IPS-20b (cell line): ENCODE measurements at regions not wholly inside any gene's neighbourhood (a gene's known extent, or its start where the extent isn't known, plus 50 kb on each side); places are given as distances from the start of the nearest gene placed in this dataset.
"Not testable (repeated sequence)": the region's sequence is repeated elsewhere in the genome, so short reads cannot be mapped to it uniquely, and the experiment has no call there.

Experiments
- H3K27ac ChIP-seq: one replicate; pipeline ENCODE4 v1.5.1; 2013; ENCODE audit warnings: low read length
- H3K27me3 ChIP-seq: 2 replicates; pipeline ENCODE4 v1.6.1; 2013; ENCODE audit warnings: mild to moderate bottlenecking, low read length, inconsistent platforms; ENCODE audit not compliant: insufficient read depth
- H3K36me3 ChIP-seq: 2 replicates; pipeline ENCODE4 v1.6.1; 2013; ENCODE audit warnings: low read depth, mild to moderate bottlenecking, inconsistent platforms, low read length, moderate library complexity; ENCODE audit not compliant: insufficient read depth
- H3K4me1 ChIP-seq: 2 replicates; pipeline ENCODE4 v1.6.1; 2013; ENCODE audit warnings: mild to moderate bottlenecking, control low read depth, inconsistent platforms, low read length, moderate library complexity; ENCODE audit not compliant: insufficient read depth
- H3K4me3 ChIP-seq: 2 replicates; pipeline ENCODE4 v1.5.1; 2013; ENCODE audit warnings: mild to moderate bottlenecking, low read length, inconsistent platforms
- H3K9ac ChIP-seq: 2 replicates; pipeline ENCODE4 v1.6.1; 2013; ENCODE audit warnings: low read depth, mild to moderate bottlenecking, inconsistent platforms, low read length, moderate library complexity
- H3K9me3 ChIP-seq: 2 replicates; pipeline ENCODE4 v1.6.1; 2013; ENCODE audit warnings: mild to moderate bottlenecking, low read depth, low read length, inconsistent platforms; ENCODE audit not compliant: insufficient read depth

GRCh38 chr6:164370773-164371172 is 938.6 kb downstream of the C6orf118 start:
- Histone ChIP-seq H3K4me1 (no peaks in the 10 kb centered on the region), H3K27ac (no peak overlapping the region), H3K9me3 (no peaks in the 10 kb centered on the region), H3K4me3 (no peak overlapping the region), H3K36me3 (no peaks in the 10 kb centered on the region), H3K9ac (no peak overlapping the region), H3K27me3 (no peaks in the 10 kb centered on the region)

DNA sequence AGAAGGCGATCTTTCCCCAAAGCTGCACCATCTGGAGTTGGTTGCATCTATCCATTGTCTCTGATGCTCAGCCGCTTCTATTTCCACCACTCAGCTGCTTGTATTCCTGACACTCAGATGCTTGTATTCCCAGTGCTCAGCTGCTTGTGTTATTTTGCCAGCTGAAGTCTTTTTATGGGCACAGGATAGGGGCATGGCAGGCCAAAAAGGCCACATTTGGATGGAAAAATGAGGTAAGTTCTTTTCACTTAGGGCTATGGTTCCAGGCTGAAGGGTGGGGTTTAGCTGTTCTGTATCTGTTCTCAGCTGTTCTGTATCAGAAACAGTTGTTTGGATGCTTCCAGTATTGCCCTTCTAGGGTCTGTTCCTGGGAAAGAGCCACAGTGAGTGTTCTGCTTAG is 944.9 kb downstream of the QKI start:
- Histone ChIP-seq H3K9me3 (peaks cover 14% of the 10 kb centered on the region), H3K4me3 (no peak overlapping the region), H3K9ac (no peak overlapping the region), H3K27me3 (no peaks in the 10 kb centered on the region), H3K36me3 (no peaks in the 10 kb centered on the region), H3K4me1 (peaks cover 7% of the 10 kb centered on the region; the same call in 1 of the 2 replicates), H3K27ac (no peak overlapping the region)

DNA sequence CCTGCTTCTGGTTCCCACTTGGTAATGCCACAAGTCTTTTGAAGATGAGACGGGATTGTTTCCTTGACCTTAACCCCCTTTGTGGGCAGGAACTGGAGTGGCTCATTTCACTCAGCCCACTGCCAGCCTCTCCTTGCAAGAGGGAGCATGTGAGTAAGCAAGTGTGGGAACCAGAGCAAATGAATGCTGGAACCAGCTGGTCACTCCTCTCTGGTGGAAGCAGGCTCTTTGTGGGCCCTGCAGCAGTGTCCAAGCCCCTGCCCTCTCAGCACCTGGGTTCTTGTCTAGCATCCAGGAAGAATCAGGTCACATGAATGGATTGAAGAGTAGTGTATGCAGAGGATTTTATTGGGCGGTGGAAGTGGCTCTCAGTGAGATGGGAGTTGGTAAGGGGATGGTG is 944.5 kb downstream of the QKI start:
- Histone ChIP-seq H3K4me1 (peaks cover 7% of the 10 kb centered on the region; the same call in 1 of the 2 replicates), H3K27ac (no peak overlapping the region), H3K9me3 (peaks cover 14% of the 10 kb centered on the region)

DNA sequence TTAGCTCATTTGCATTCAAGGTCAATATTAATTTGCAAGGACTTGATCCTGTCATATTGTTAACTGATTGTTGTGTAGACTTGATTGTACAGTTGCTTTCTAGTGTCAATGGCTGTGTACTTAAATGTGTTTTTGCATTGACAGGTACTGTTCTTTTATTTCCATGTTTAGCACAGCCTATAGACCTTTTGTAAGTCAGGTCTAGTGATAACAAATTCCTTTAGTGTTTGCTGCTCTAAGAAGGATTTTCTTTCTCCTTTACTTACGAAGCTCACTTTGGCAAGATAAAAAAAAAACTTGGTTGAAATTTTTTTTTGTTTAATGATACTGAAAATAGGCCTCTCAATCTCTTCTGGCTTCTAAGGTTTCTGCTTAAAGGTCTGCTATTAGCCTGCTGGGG is 942.3 kb downstream of the QKI start:
- Histone ChIP-seq H3K36me3 (no peaks in the 10 kb centered on the region), H3K4me1 (peaks cover 7% of the 10 kb centered on the region; the same call in 1 of the 2 replicates), H3K9me3 (peaks cover 14% of the 10 kb centered on the region), H3K4me3 (no peak overlapping the region), H3K9ac (no peak overlapping the region), H3K27ac (no peak overlapping the region), H3K27me3 (no peaks in the 10 kb centered on the region)

More for the DNA sequence above, 944.5 kb downstream of the QKI start:
- Histone ChIP-seq H3K9ac (no peak overlapping the region), H3K27me3 (no peaks in the 10 kb centered on the region), H3K36me3 (no peaks in the 10 kb centered on the region), H3K4me3 (no peak overlapping the region)

- Histone ChIP-seq H3K27me3 (no peaks in the 10 kb centered on the region), H3K4me3 (no peak overlapping the region), H3K27ac (no peak overlapping the region), H3K9ac (no peak overlapping the region), H3K36me3 (no peaks in the 10 kb centered on the region), H3K4me1 (peaks cover 16% of the 10 kb centered on the region; the same call in 1 of the 2 replicates), H3K9me3 (0 out of 2 replicates have a peak, but pooled peaks cover 3% of the 10 kb centered on the region)
These were observed 932.9 kb downstream of the QKI start for GRCh38 chr6:164347455-164347854.

DNA sequence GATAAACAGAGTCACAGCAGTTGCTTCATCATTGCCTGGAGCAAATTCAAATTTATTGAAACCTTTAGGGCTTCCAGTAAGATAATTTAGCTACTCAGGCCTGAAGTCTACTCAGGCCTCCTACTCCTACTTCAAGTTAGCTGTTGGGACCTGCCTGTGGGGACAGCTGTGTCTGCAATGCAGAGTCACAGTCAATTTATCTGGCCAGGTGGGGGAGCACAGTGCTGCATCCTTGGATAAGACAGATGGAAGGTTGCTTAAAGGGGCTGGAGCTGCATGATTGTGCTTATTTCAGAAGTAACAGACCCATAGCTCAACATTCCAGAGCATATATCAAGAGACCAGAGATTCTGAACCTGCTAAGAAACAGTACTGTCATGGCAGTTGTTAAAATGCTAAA is 932.1 kb downstream of the QKI start:
- H3K36me3 ChIP-seq = no peaks in the 10 kb centered on the region
- H3K9ac ChIP-seq = no peak overlapping the region; the same call in 1 of the 2 replicates
- peaks cover 16% of the 10 kb centered on the region; the same call in 1 of the 2 replicates for H3K4me1 ChIP-seq
- no peak overlapping the region for H3K4me3 ChIP-seq
- no peaks in the 10 kb centered on the region for H3K27me3 ChIP-seq
- peak overlapping the region; percentile 11 for H3K27ac ChIP-seq
- H3K9me3 ChIP-seq = 0 out of 2 replicates have a peak, but pooled peaks cover 3% of the 10 kb centered on the region

- peak overlapping the region; percentile 40; the same call in 1 of the 2 replicates for H3K4me3 ChIP-seq
- peak overlapping the region; percentile 66 for H3K27ac ChIP-seq
These were observed 931.4 kb downstream of the QKI start for GRCh38 chr6:164345806-164346496.

GRCh38 chr6:164345327-164345726 is 930.8 kb downstream of the QKI start:
- no peaks in the 10 kb centered on the region for H3K36me3 ChIP-seq
- peak overlapping the region; percentile 70 for H3K9ac ChIP-seq
- H3K4me3 ChIP-seq = peak overlapping the region; percentile 40; the same call in 1 of the 2 replicates
- no peaks in the 10 kb centered on the region for H3K27me3 ChIP-seq
- peaks cover 16% of the 10 kb centered on the region; the same call in 1 of the 2 replicates for H3K4me1 ChIP-seq
- H3K9me3 ChIP-seq = 0 out of 2 replicates have a peak, but pooled peaks cover 3% of the 10 kb centered on the region
- peak overlapping the region; percentile 66 for H3K27ac ChIP-seq

More at GRCh38 chr6:164345806-164346496, 931.4 kb downstream of the QKI start:
- H3K4me1 ChIP-seq = peaks cover 16% of the 10 kb centered on the region; the same call in 1 of the 2 replicates
- no peaks in the 10 kb centered on the region for H3K27me3 ChIP-seq
- 0 out of 2 replicates have a peak, but pooled peaks cover 3% of the 10 kb centered on the region for H3K9me3 ChIP-seq
- H3K9ac ChIP-seq = peak overlapping the region; percentile 70; the same call in 1 of the 2 replicates
- H3K36me3 ChIP-seq = no peaks in the 10 kb centered on the region

DNA sequence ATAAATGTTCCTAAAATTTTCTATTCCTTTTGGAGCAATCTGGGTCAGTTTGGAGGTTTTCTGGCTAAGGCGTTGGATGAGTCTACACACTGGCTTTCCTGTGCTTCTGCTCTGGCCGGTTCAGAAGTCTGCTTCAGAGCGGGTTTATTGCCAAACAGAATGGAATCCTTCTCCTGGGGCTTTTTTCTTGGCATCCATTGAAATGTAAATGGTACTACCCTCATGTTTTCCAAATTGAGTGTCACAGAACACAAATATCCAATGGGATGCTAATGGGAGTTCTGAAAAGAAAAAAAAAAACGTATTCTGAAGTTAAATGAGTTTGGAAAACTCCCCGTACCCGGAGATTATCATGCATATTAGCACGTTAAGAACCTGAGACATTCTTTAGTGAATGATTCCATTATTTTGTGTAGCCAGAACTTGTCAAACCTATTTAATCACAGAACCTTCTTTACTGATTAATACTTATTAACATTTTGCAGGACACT is 930.3 kb downstream of the QKI start:
- 0 out of 2 replicates have a peak, but pooled peaks cover 3% of the 10 kb centered on the region for H3K9me3 ChIP-seq
- H3K27ac ChIP-seq = peak overlapping the region; percentile 66
- no peaks in the 10 kb centered on the region for H3K36me3 ChIP-seq
- H3K4me1 ChIP-seq = peaks cover 16% of the 10 kb centered on the region; the same call in 1 of the 2 replicates
- H3K9ac ChIP-seq = peak overlapping the region; percentile 70
- H3K27me3 ChIP-seq = no peaks in the 10 kb centered on the region
- H3K4me3 ChIP-seq = peak overlapping the region; percentile 40; the same call in 1 of the 2 replicates

- H3K4me1 ChIP-seq, H3K9me3 ChIP-seq, H3K36me3 ChIP-seq, H3K4me3 ChIP-seq, H3K9ac ChIP-seq, H3K27me3 ChIP-seq, H3K27ac ChIP-seq: not testable (repeated sequence)
These were observed 924.9 kb downstream of the QKI start for GRCh38 chr6:164339442-164339841.

DNA sequence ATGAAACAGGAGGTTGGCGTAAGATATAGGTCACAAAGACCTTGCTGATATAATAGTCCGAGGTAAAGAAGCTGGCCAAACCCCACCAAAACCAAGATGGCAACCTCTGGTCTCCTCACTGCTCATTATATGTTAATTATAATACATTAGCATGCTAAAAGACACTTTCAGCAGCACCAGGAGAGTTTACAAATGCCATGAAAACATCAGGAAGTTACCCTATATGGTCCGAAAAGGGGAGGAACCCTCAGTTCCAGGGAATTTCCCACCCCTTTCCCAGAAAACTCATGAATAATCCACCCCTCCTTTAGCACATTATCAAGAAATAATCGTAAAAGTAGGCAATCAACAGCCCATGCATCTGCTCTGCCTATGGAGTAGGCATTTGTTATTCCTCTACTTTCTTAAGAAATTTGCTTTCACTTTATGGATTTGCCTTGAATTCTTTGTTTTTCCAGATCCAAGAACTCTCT is 923.4 kb downstream of the QKI start:
- no peak overlapping the region for H3K27ac ChIP-seq
- H3K9ac ChIP-seq = no peak overlapping the region
- H3K36me3 ChIP-seq = no peaks in the 10 kb centered on the region
- H3K27me3 ChIP-seq = no peaks in the 10 kb centered on the region
- H3K9me3 ChIP-seq = peaks cover 5% of the 10 kb centered on the region; the same call in 1 of the 2 replicates
- H3K4me3 ChIP-seq = no peak overlapping the region
- H3K4me1 ChIP-seq = no peaks in the 10 kb centered on the region
